IPS-20b (cell line): ENCODE measurements at regions not wholly inside any gene's neighbourhood (a gene's known extent, or its start where the extent isn't known, plus 50 kb on each side); places are given as distances from the start of the nearest gene placed in this dataset.

Source experiments
- H3K27ac ChIP-seq: one replicate; pipeline ENCODE4 v1.5.1; 2013; ENCODE audit warnings: low read length
- H3K27me3 ChIP-seq: 2 replicates; pipeline ENCODE4 v1.6.1; 2013; ENCODE audit warnings: mild to moderate bottlenecking, low read length, inconsistent platforms; ENCODE audit not compliant: insufficient read depth
- H3K36me3 ChIP-seq: 2 replicates; pipeline ENCODE4 v1.6.1; 2013; ENCODE audit warnings: low read depth, mild to moderate bottlenecking, inconsistent platforms, low read length, moderate library complexity; ENCODE audit not compliant: insufficient read depth
- H3K4me1 ChIP-seq: 2 replicates; pipeline ENCODE4 v1.6.1; 2013; ENCODE audit warnings: mild to moderate bottlenecking, control low read depth, inconsistent platforms, low read length, moderate library complexity; ENCODE audit not compliant: insufficient read depth
- H3K4me3 ChIP-seq: 2 replicates; pipeline ENCODE4 v1.5.1; 2013; ENCODE audit warnings: mild to moderate bottlenecking, low read length, inconsistent platforms
- H3K9ac ChIP-seq: 2 replicates; pipeline ENCODE4 v1.6.1; 2013; ENCODE audit warnings: low read depth, mild to moderate bottlenecking, inconsistent platforms, low read length, moderate library complexity
- H3K9me3 ChIP-seq: 2 replicates; pipeline ENCODE4 v1.6.1; 2013; ENCODE audit warnings: mild to moderate bottlenecking, low read depth, low read length, inconsistent platforms; ENCODE audit not compliant: insufficient read depth

GRCh38 chr1:38529391-38529790, 330.2 kb downstream of the RRAGC start:
- Histone ChIP-seq H3K9me3 (no peaks in the 10 kb centered on the region), H3K36me3 (no peaks in the 10 kb centered on the region), H3K4me1 (no peaks in the 10 kb centered on the region), H3K27ac (no peak overlapping the region), H3K4me3 (no peak overlapping the region), H3K27me3 (no peaks in the 10 kb centered on the region), H3K9ac (no peak overlapping the region)

- H3K4me1 ChIP-seq = no peaks in the 10 kb centered on the region
- H3K27ac ChIP-seq = no peak overlapping the region
- no peak overlapping the region for H3K9ac ChIP-seq
- H3K4me3 ChIP-seq = no peak overlapping the region
- no peaks in the 10 kb centered on the region for H3K27me3 ChIP-seq
- no peaks in the 10 kb centered on the region for H3K9me3 ChIP-seq
- no peaks in the 10 kb centered on the region for H3K36me3 ChIP-seq
Observed at GRCh38 chr1:38528623-38529022, 330.9 kb downstream of the RRAGC start.

- no peak overlapping the region for H3K9ac ChIP-seq
- no peak overlapping the region for H3K27ac ChIP-seq
- H3K27me3 ChIP-seq = no peaks in the 10 kb centered on the region
- no peak overlapping the region for H3K4me3 ChIP-seq
- H3K36me3 ChIP-seq = no peaks in the 10 kb centered on the region
- H3K4me1 ChIP-seq = no peaks in the 10 kb centered on the region
- no peaks in the 10 kb centered on the region for H3K9me3 ChIP-seq
Observed at GRCh38 chr1:38527373-38527966, 332.1 kb downstream of the RRAGC start.

- no peak overlapping the region for H3K9ac ChIP-seq
- no peaks in the 10 kb centered on the region for H3K27me3 ChIP-seq
- no peak overlapping the region for H3K4me3 ChIP-seq
- H3K4me1 ChIP-seq = no peaks in the 10 kb centered on the region
- no peaks in the 10 kb centered on the region for H3K9me3 ChIP-seq
- no peaks in the 10 kb centered on the region for H3K36me3 ChIP-seq
- no peak overlapping the region for H3K27ac ChIP-seq
Observed at GRCh38 chr1:38526046-38526445, 333.5 kb downstream of the RRAGC start.

- no peak overlapping the region for H3K27ac ChIP-seq
- H3K4me3 ChIP-seq = no peak overlapping the region
- H3K4me1 ChIP-seq = no peaks in the 10 kb centered on the region
- H3K9ac ChIP-seq = no peak overlapping the region
- no peaks in the 10 kb centered on the region for H3K36me3 ChIP-seq
- H3K9me3 ChIP-seq = no peaks in the 10 kb centered on the region
- H3K27me3 ChIP-seq = no peaks in the 10 kb centered on the region
Observed at GRCh38 chr1:38525343-38526043, 334.1 kb downstream of the RRAGC start.

GRCh38 chr1:38524025-38524641, 335.4 kb downstream of the RRAGC start:
- Histone ChIP-seq H3K9ac (no peak overlapping the region), H3K9me3 (no peaks in the 10 kb centered on the region), H3K27me3 (no peaks in the 10 kb centered on the region), H3K36me3 (no peaks in the 10 kb centered on the region), H3K4me3 (no peak overlapping the region), H3K4me1 (no peaks in the 10 kb centered on the region), H3K27ac (no peak overlapping the region)

- H3K9ac ChIP-seq = no peak overlapping the region
Observed at GRCh38 chr1:38523568-38523939, 336.0 kb downstream of the RRAGC start.

GRCh38 chr1:38522915-38523567, 336.5 kb downstream of the RRAGC start:
- H3K27ac ChIP-seq = no peak overlapping the region
- H3K27me3 ChIP-seq = no peaks in the 10 kb centered on the region
- H3K9ac ChIP-seq = no peak overlapping the region
- no peaks in the 10 kb centered on the region for H3K36me3 ChIP-seq
- H3K9me3 ChIP-seq = no peaks in the 10 kb centered on the region
- no peaks in the 10 kb centered on the region for H3K4me1 ChIP-seq
- H3K4me3 ChIP-seq = no peak overlapping the region

More at GRCh38 chr1:38523568-38523939, 336.0 kb downstream of the RRAGC start:
- H3K27me3 ChIP-seq = no peaks in the 10 kb centered on the region
- H3K4me3 ChIP-seq = no peak overlapping the region
- no peak overlapping the region for H3K27ac ChIP-seq
- H3K9me3 ChIP-seq = no peaks in the 10 kb centered on the region
- no peaks in the 10 kb centered on the region for H3K4me1 ChIP-seq
- no peaks in the 10 kb centered on the region for H3K36me3 ChIP-seq

- no peaks in the 10 kb centered on the region for H3K27me3 ChIP-seq
- H3K4me3 ChIP-seq = no peak overlapping the region
- no peak overlapping the region for H3K27ac ChIP-seq
- H3K36me3 ChIP-seq = no peaks in the 10 kb centered on the region
- peaks cover under 1% of the 10 kb centered on the region; the same call in 1 of the 2 replicates for H3K4me1 ChIP-seq
- H3K9ac ChIP-seq = no peak overlapping the region
- H3K9me3 ChIP-seq = no peaks in the 10 kb centered on the region
Observed at GRCh38 chr1:38516560-38516959, 343.0 kb downstream of the RRAGC start.

- H3K9ac ChIP-seq = no peak overlapping the region
- no peak overlapping the region for H3K4me3 ChIP-seq
- H3K27ac ChIP-seq = no peak overlapping the region
- H3K27me3 ChIP-seq = 0 out of 2 replicates have a peak, but pooled peaks cover 5% of the 10 kb centered on the region
- H3K36me3 ChIP-seq = no peaks in the 10 kb centered on the region
- peaks cover 15% of the 10 kb centered on the region for H3K4me1 ChIP-seq
- no peaks in the 10 kb centered on the region for H3K9me3 ChIP-seq
Observed at GRCh38 chr1:38512789-38513188, 346.8 kb downstream of the RRAGC start.

GRCh38 chr1:38512024-38512767, 347.4 kb downstream of the RRAGC start:
- Histone ChIP-seq H3K9me3 (no peaks in the 10 kb centered on the region), H3K4me3 (no peak overlapping the region), H3K27ac (no peak overlapping the region), H3K9ac (no peak overlapping the region), H3K36me3 (no peaks in the 10 kb centered on the region), H3K4me1 (peaks cover 15% of the 10 kb centered on the region), H3K27me3 (0 out of 2 replicates have a peak, but pooled peaks cover 5% of the 10 kb centered on the region)
